Endothelial cell of umbilical vein (primary cell): ENCODE measurements at regions not wholly inside any gene's neighbourhood (a gene's known extent, or its start where the extent isn't known, plus 50 kb on each side); places are given as distances from the start of the nearest gene placed in this dataset.

ENCODE experiments used
- CTCF ChIP-seq, 2 donors: IDR thresholded peaks; 1 replicate in 1 of 2; 2 replicates in 1 of 2; pipeline ENCODE4 v1.5.1; 2011; ENCODE audit warnings: low read length in 2 of 2, mild to moderate bottlenecking in 2 of 2, moderate library complexity in 2 of 2, control low read depth in 1 of 2, inconsistent platforms in 1 of 2, low read depth in 1 of 2; ENCODE audit not compliant: insufficient read depth in 1 of 2; ENCODE audit errors: extremely low read depth in 1 of 2
- EZH2 ChIP-seq: IDR thresholded peaks from 2 replicates; pipeline ENCODE4 v1.6.1; 2012; ENCODE audit warnings: borderline replicate concordance, low read depth, mild to moderate bottlenecking, moderate library complexity, low read length, inconsistent platforms; ENCODE audit not compliant: severe bottlenecking
- FOS ChIP-seq: IDR thresholded peaks from 2 replicates; pipeline ENCODE4 v1.6.1; 2011; ENCODE audit warnings: mild to moderate bottlenecking, low read length, moderate library complexity, borderline replicate concordance; ENCODE audit not compliant: insufficient read depth
- GATA2 ChIP-seq: IDR thresholded peaks from 2 replicates; pipeline ENCODE4 v1.7.0; 2011; ENCODE audit warnings: low read depth, mild to moderate bottlenecking, moderate library complexity, mixed read lengths, low read length; ENCODE audit not compliant: insufficient read length, insufficient read depth
- JUN ChIP-seq: IDR thresholded peaks from 2 replicates; pipeline ENCODE4 v1.6.1; 2011; ENCODE audit warnings: borderline replicate concordance, low read depth; ENCODE audit not compliant: insufficient read length, insufficient read depth
- MAX ChIP-seq: IDR thresholded peaks from 2 replicates; pipeline ENCODE4 v1.6.1; 2011; ENCODE audit not compliant: insufficient read depth, insufficient read length
- MYC ChIP-seq: IDR thresholded peaks from one replicate; pipeline ENCODE4 v1.6.1; 2011; ENCODE audit warnings: mild to moderate bottlenecking, low read depth, low read length
- POLR2A ChIP-seq: IDR thresholded peaks from 2 replicates; pipeline ENCODE4 v1.6.1; 2012; ENCODE audit warnings: low read depth, mild to moderate bottlenecking, control low read depth, low read length
- POLR2AphosphoS5 ChIP-seq: IDR thresholded peaks from 2 replicates; pipeline ENCODE4 v1.6.1; 2012; ENCODE audit warnings: low read depth, mild to moderate bottlenecking, control low read depth, low read length, moderate library complexity; ENCODE audit not compliant: insufficient read depth

- TF ChIP-seq CTCF (IDR thresholded peaks at IDR 0.05; ENCODE audit: extremely low read depth in 1 of 2, insufficient read depth in 1 of 2, low read depth in 1 of 2, low read length in 2 of 2) (no peak), POLR2A (no peak), POLR2AphosphoS5 (no peak), MYC (no peak), JUN (no peak), FOS (no peak), EZH2 (no peak), MAX (no peak), GATA2 (no peak)
Measured at GRCh38 chr12:75704664-75705063, 193.3 kb upstream of the KRR1 start.
